A673 (cell line): ENCODE measurements at regions not wholly inside any gene's neighbourhood (a gene's known extent, or its start where the extent isn't known, plus 50 kb on each side); places are given as distances from the start of the nearest gene placed in this dataset.

Experiments used
- BruUV-seq: library from RNA; stranded (reverse); fragments of 400-500 nt; replicated peaks from 2 replicates; lab custom pipeline; 2021; lab: Mats Ljungman, UMichigan
- CTCF ChIA-PET: fragments of 300-600 bp; sonication (Branson Sonifier 250); formaldehyde crosslinking; loops from one replicate; lab custom pipeline; 2022; ENCODE audit warnings: antibody characterized with exemption; lab: Charles Lee
- POLR2A ChIA-PET: fragments of 300-600 bp; sonication (Branson Sonifier 250); formaldehyde crosslinking; loops from one replicate; lab custom pipeline; 2022; ENCODE audit warnings: antibody characterized with exemption; ENCODE audit not compliant: low non-redundant PET; lab: Charles Lee
- DNase-seq: peaks from one replicate; pipeline ENCODE4 v3.0.0-alpha.2; 2015; ENCODE audit warnings: low spot score
- H3K27ac ChIP-seq: fragments of 200-600 bp; sonication (generic); 2 replicates; pipeline ENCODE4 v1.5.1; 2016; ENCODE audit warnings: mixed run types, low read depth, mild to moderate bottlenecking, mixed read lengths, antibody characterized with exemption, low read length; ENCODE audit not compliant: poor library complexity, severe bottlenecking
- H3K27me3 ChIP-seq: fragments of 200-600 bp; sonication (generic); replicated peaks from 2 replicates; pipeline ENCODE4 v1.6.1; 2017; ENCODE audit warnings: mixed run types, low read depth, mild to moderate bottlenecking, mixed read lengths, antibody characterized with exemption, low read length; ENCODE audit not compliant: insufficient read depth, poor library complexity
- H3K36me3 ChIP-seq: fragments of 200-600 bp; sonication (generic); 2 replicates; pipeline ENCODE4 v1.6.1; 2016; ENCODE audit warnings: mixed run types, mild to moderate bottlenecking, mixed read lengths, antibody characterized with exemption, low read length; ENCODE audit not compliant: insufficient read depth, poor library complexity, severe bottlenecking
- H3K4me1 ChIP-seq: fragments of 200-600 bp; sonication (generic); 2 replicates; pipeline ENCODE4 v1.6.1; 2017; ENCODE audit warnings: mixed run types, mild to moderate bottlenecking, mixed read lengths, antibody characterized with exemption, low read length; ENCODE audit not compliant: insufficient read depth, poor library complexity, severe bottlenecking
- H3K4me3 ChIP-seq: fragments of 200-600 bp; sonication (generic); 2 replicates; pipeline ENCODE4 v1.5.1; 2016; ENCODE audit warnings: low read depth, mixed run types, mild to moderate bottlenecking, mixed read lengths, low read length; ENCODE audit not compliant: poor library complexity, severe bottlenecking
- H3K9me3 ChIP-seq: fragments of 200-600 bp; sonication (generic); 2 replicates; pipeline ENCODE4 v1.6.1; 2016; ENCODE audit warnings: mixed run types, low read depth, mild to moderate bottlenecking, mixed read lengths, antibody characterized with exemption, low read length; ENCODE audit not compliant: poor library complexity, severe bottlenecking
- EZH2 ChIP-seq: fragments of 200-600 bp; sonication (generic); IDR thresholded peaks from 2 replicates; pipeline ENCODE4 v1.6.1; 2017; ENCODE audit warnings: borderline replicate concordance, low read depth, mild to moderate bottlenecking, mixed read lengths, antibody characterized with exemption, low read length; ENCODE audit not compliant: poor library complexity, severe bottlenecking
- intact Hi-C: fragments of 100-400 bp; cut with micrococcal nuclease; formaldehyde crosslinking; loops from one replicate; pipeline ENCODE4 v1.10.0; 2022; ENCODE audit not compliant: unreplicated experiment
- TF ChIP-seq, protein P1 (sequence below): fragments of 300-800, 200-600 bp; sonication (generic); conservative IDR thresholded peaks from 2 replicates; pipeline ENCODE4 v1.5.1; 2017; ENCODE audit warnings: low read depth, mild to moderate bottlenecking, antibody characterized with exemption, low read length, moderate library complexity, mixed read lengths

DNA sequence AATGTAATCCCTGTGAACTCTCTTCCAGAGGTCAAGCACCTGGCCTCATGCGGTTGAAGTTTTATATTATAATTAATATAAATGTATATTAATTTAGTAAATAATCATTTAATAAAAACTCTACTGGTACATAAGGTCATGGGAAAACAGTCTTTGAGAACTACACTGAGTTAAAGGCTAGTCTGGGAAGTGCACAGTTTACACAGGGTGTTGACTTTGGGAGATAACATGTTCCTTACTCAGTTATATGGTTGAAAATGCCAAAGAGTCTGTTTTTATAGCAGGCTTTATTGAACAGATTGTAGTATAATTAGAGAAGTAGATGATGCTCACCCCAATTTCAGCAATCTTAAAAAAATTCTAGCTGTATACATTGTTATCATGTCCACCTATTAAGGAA, 735.9 kb downstream of the GATA3 start:
- peaks cover 12% of the 10 kb centered on the region for H3K9me3 ChIP-seq
- ChIA-PET CTCF (no interaction called here), POLR2A (no interaction called here)
- intact Hi-C loops = no loop called here
- BruUV-seq = no TSS peak
- H3K4me3 ChIP-seq = no peak overlapping the region
- H3K27ac ChIP-seq = no peak overlapping the region
- H3K4me1 ChIP-seq = no peaks in the 10 kb centered on the region
- H3K36me3 ChIP-seq = no peaks in the 10 kb centered on the region
- DNase-seq = no peak
- no peak for TF ChIP-seq EZH2
- TF ChIP-seq, protein P1, sequence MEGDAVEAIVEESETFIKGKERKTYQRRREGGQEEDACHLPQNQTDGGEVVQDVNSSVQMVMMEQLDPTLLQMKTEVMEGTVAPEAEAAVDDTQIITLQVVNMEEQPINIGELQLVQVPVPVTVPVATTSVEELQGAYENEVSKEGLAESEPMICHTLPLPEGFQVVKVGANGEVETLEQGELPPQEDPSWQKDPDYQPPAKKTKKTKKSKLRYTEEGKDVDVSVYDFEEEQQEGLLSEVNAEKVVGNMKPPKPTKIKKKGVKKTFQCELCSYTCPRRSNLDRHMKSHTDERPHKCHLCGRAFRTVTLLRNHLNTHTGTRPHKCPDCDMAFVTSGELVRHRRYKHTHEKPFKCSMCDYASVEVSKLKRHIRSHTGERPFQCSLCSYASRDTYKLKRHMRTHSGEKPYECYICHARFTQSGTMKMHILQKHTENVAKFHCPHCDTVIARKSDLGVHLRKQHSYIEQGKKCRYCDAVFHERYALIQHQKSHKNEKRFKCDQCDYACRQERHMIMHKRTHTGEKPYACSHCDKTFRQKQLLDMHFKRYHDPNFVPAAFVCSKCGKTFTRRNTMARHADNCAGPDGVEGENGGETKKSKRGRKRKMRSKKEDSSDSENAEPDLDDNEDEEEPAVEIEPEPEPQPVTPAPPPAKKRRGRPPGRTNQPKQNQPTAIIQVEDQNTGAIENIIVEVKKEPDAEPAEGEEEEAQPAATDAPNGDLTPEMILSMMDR = no peak
- H3K27me3 ChIP-seq = no peaks in the 10 kb centered on the region

GRCh38 chr10:8794860-8795259, 740.4 kb downstream of the GATA3 start:
- no peaks in the 10 kb centered on the region for H3K36me3 ChIP-seq
- no peak for DNase-seq
- ChIA-PET POLR2A (no interaction called here), CTCF (no interaction called here)
- no peaks in the 10 kb centered on the region for H3K4me1 ChIP-seq
- TF ChIP-seq, protein P1 = no peak
- no peak overlapping the region for H3K27ac ChIP-seq
- intact Hi-C loops = no loop called here
- no peaks in the 10 kb centered on the region for H3K27me3 ChIP-seq
- no peak overlapping the region for H3K4me3 ChIP-seq
- no TSS peak for BruUV-seq
- no peaks in the 10 kb centered on the region for H3K9me3 ChIP-seq

DNA sequence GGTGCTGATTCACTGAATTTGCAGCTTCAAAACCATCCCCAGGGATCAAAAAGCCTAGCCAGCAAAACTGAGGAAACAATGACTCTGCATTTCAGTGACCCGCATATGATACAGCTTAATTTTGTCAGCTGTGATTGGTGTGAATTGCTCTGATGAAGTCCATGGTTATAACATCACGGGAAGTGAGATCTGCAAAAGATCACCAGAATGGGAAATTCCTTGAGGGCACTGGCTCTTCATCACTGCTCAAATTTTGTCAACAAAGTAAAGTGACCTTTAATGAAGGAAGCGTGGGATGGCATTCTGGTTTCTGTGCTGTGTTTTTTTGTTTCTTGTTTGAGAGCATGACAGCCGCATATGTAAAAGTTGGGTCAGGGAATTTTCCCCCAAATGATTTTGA, 745.9 kb downstream of the GATA3 start:
- no peak for TF ChIP-seq EZH2
- TF ChIP-seq, protein P1 = no peak
- H3K27me3 ChIP-seq = no peaks in the 10 kb centered on the region
- ChIA-PET CTCF (no interaction called here), POLR2A (no interaction called here)
- no peaks in the 10 kb centered on the region for H3K36me3 ChIP-seq
- no peak overlapping the region for H3K27ac ChIP-seq
- no peak for DNase-seq
- no TSS peak for BruUV-seq
- no peaks in the 10 kb centered on the region for H3K4me1 ChIP-seq
- H3K4me3 ChIP-seq = no peak overlapping the region
- no peaks in the 10 kb centered on the region for H3K9me3 ChIP-seq
- intact Hi-C loops = no loop called here
